ENCODE measurements at regions not wholly inside any gene's neighbourhood (a gene's known extent, or its start where the extent isn't known, plus 50 kb on each side); places are given as distances from the start of the nearest gene placed in this dataset.
A peak's percentile ranks its signal among the peaks of the same experiment; 100 is the strongest.

DNA sequence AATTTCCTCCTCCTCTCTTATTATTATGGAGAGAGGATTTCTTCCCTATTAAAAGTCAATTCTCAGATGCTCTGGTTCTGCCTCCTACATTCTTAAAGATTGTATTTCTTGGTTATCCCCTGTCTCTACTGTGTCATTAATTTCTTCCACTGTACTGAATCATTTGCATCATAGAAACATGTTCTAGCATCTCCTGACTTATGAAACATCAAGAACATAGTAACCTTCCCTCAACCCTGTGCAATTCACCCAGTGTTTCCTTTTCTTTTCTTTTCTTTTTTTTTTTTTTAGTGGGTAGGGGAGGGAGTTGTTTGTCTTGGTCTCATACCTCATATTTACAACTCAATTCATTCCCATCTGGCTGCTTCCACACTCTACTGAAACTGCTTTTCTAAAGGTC lies 288.0 kb upstream of the PLET1 start:
- no peak for DNase-seq

DNA sequence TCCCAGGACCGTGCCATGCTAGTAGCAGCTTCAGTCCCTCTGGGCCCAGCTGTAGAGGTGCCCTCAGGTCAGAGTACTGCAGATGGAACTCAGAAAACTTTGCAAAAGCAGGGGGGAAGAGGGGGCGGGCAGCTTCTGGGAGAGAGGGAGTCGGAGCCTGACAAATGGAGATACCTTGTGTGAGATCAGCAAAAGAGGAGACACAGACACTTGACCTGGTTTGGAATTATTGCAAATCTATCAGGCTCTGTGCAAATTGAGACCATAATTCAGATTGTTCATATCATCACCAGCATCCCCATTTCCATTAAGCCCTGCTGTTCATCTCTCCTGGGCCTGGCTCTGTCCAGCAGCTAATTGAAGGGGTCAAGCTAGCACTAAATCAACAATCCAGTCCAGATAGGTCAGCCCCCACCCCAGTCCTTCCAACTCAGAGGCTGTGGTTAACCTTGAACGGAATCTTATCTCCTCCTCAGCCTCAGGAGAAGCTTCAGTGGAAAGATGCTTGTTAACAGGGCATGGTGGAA lies 292.6 kb upstream of the PLET1 start:
- DNase-seq: no peak

DNA sequence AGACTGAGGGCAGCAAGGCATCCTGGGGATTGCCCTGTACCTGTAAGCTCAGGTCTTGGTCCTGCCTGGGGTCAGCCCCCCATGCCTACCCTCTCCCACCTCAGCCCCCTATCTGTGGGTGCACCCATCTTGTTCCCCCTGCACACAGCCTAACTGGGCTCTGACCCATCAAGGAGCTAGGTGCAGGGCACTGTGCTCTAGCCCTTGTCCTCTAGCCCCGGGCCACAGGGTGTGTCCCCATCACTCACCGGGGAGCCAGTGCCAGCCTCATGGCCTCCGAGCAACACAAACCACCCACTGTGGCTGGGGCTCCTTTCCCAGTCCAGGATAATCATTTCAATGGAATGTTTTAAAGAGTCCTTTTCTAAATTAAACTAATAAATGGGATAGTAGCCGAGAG lies 293.9 kb upstream of the PLET1 start:
- no peak for DNase-seq

DNA sequence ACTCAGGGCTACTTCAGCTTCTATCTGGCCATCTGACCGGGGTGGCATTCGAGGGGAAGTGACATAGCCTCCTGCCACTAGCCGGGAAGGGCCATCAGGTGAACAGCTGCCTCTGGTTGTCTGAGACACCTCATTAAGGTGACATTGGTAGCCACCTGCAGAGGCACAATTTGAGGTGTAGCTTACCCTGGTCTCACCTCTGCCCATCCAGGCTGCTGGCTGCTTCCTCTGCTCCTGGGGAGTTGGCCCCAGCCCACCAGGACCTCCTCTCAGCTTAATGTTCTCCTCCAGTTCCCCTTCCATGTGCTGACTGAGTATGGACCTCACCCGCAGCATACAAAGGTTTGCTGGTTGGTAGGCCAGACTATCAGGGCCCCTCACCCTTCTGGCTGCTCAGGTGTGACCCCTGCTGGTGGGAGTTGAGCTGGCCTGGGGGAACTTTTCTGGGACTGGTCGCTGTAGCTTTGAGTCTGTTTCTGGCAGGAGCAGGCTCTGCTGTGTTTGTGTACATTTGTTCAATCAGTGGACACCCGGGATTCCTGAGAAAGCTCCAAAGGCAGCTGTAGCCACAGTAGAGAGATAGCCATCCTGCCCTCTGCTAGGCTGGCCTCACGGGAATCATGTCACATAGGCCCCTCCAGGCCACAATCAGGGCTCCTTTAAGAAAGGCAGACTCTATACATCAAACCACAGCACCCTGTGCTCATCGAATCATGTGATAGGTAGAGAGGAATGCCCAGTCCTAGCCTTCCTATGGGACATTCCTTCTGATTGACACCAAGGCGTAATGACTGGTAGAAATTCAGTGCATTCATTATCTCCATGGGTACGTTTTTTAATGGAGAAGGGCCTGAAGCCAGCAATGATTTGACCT lies 295.1 kb upstream of the PLET1 start:
- DNase-seq: peak; percentile 60

DNA sequence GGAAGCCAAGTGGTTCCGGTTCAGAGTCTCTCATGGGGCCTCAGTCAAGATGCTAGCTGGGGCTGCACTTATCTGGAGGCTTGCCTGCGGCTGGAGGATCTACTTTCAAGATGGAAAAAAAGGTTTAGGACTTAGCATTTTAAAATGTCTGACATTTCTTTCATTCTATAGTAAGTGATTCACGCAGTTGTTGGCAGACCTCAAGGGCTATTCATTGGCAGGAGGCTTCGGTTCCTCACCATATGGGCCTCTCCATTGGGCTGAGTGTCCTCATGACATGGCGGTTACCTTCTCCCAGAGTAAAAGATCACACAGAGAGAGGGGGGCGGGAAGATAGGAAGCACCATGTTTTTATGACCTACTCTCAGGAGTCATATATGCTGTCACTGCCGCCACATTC lies 298.0 kb upstream of the PLET1 start:
- no peak for DNase-seq

DNA sequence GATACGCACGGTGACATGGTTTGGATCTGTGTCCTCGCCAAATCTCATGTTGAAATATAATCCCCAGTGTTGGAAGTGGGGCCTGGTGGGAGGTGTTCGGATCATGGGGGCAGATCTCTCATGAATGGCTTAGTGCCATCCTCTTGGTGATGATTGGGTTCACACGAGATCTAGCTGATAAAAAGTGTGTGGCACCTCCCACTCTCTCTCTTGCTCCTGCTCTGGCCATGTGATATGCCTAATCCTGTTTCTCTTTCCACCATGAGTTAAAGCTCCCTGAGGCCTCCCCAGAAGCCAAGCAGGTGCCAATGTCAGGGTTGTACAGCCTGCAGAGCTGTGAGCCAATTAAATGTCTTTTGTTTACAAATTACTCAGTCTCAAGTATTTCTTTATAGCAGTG lies 303.1 kb upstream of the PLET1 start:
- no peak for DNase-seq

DNA sequence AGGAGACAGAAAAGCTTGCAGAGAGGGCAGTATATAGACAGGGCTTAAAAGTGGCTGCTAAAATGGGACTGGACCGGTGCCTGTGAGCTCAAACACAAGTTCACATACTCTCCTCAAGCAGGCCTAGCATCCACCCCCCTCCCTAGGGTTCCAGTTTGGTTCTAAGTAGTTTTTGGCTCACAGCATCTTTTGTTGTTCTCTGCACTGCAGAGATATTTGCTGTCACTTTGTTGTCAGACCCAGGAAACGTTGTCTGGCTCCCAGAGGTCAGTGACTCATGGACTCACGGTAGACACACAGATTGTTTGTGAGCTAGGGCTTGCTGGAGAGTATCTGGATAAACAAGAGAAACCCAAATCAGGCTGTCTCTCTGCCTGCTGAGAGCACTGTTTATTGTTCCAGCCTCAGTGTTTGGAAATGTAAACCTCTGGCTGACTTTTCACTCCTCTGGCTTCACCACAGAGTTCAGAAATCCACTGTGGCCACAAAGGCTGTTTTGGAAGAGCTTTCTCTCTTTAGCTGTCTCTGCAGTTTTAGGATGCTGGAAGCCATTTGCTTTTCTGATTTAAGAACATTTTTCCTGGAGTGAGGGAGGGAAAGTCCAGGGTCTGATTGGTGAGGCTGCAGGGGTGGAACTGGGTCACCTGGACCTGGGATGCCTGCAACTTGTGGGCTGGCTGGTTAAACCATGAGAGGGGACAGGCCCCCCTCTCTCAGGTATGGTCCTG lies 303.7 kb upstream of the PLET1 start:
- DNase-seq: no peak

DNA sequence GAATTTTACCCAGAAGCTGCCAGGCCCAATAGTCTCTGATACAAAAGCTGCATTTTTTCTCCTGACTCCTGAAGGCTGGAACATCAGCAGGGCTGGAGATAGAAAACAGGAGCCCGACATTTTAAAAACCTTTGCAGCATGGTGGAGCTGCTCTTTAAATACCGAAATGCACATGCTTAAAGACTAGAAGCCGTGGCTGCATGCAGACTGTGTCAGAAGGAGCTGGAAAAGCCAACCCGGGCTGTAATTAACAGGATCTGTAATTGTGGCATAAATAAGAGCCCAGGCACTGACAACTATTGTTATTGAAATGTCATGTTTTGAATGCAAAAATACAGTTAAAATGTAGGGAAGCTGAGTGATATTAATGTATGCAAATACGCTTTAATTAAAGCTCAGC lies 304.9 kb upstream of the PLET1 start:
- DNase-seq: no peak

DNA sequence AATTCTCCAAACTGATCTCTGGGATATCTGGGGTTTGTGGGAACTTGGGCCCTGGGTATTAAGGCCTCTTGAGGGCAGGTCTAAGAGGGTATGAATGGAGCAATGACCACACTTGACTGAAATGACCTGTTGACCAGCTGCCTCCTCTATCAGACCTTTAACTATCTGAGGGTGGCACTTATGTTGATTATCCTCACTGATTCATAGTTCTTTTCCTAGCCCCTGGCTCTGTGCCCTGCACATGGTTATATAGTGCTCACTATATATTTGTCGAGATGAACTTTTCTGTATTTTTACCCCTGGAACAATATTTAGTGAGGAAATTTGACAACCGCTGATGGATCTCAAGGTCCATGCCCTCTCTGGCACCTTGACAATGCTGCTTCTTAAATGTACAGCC lies 305.5 kb upstream of the PLET1 start:
- DNase-seq: no peak

DNA sequence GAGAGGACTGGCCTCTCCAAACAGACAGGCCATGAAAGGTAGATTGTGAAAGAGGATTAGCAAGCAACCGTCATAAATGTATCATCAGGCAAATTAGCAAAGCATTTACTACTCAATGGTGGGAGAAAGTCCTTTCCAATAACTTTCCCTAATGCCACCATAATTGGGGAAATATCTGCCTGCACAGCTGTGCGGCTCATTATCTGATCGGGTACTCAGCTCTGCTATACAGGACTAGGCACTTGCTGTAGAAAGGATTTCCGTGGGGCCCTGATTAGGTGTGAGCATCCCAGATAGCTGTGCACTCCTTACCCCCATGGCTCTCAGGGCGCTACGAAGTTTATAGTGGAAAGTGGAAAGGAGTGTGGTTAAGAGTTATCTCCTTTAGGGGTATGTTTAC lies 309.7 kb upstream of the PLET1 start:
- no peak for DNase-seq

DNA sequence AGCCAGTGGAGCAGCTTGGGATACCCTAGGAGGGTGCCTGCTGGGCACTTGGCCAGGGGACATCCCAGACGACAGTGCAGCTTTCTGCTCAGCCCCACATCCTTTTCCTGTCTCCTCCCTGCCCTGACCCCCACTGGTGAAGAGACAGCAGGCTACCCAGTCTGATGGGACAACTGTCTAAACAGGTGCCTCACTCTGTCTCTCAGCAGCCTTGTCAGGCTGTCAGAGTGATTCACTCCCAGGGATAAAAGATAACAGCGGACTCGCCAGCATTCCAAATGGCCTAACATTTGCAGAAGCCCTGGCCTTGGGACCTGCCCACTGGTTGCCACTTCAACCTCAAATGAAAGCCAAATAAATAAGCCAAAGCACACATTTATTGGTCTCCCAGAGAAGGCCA lies 318.6 kb upstream of the PLET1 start:
- DNase-seq: no peak

DNA sequence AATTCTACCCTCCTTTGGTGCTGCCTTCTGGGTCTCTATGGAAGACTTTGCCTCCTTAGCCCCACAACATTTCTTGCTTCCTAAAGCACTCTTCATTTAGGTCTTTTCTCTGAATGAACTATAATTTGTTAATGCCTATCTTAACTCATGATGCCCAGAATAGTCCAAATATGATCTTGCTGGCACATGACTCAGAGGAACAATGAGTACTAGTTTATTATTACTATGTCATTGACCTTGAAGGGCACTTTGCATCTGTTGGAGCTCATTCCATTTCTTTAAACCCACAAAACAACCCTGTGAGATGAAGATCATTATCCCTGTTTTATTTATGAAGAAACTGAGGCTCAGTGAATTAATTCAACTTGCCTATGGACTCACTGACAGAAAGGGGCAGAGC lies 320.2 kb upstream of the PLET1 start:
- DNase-seq: no peak

DNA sequence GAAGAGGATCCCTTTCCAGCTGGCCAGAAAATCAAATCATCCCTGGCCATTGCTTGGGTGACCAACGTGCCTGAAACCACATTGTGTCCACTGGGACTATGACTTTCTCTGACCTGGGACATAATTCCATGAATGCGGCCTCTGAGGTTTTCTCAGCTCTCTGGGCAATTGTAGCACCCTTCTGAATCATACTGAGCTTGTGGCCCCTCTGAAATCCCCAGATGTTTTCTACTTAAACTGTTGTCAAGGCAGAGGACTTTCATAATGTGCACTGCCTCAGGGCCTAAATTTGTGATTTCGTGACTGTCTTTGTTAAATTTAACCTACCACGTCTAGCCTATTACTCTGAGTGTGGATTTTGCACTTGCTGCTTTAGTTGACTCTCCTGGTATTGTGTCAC lies 321.1 kb upstream of the PLET1 start:
- no peak for DNase-seq

DNA sequence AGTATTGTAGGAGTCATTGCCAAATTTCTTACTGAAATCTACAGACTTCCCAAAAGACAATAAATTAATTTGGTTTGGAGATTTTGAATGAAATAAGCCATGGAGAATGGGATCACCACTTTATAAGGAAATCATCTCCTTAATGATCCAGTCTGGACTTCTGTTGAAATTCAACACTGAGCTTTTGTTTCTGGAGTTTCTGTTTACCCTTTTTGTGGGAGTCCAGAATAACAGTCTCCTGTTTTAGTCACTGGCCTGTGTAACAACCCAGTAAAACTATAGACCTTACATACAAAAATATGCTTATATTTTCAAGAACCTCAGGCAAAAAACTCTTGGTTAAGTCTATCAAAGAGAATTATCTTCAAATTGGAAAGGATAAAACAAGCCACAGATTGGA lies 321.7 kb upstream of the PLET1 start:
- DNase-seq: no peak

DNA sequence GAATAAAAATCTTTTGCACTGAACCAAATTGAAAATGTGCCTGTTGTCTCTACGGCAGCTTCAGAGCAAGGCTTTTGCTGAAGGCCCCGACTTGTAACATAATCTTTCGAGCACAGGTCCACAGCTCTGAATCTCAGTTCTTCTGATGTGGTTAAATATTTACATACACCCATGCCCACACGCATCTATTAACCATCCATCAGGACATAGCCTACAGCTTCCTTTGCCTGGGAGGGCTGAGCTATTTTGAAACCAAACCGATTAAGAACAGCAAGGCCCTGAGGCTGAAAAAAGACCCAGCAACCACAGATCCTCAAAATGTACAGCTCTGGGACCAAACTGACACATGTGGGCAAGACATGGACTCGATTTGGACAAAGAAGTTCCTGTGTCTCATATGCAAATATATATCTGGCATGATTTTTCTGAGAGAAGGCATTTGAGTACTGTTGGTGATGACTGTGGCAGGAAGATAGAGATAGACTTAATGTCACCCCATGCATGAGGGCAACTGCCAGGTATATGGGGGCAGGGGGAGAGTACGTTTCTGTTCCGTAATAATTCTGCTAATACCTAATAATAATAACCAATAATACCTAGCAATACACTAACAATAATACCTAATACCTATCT lies 322.7 kb upstream of the PLET1 start:
- DNase-seq: no peak

DNA sequence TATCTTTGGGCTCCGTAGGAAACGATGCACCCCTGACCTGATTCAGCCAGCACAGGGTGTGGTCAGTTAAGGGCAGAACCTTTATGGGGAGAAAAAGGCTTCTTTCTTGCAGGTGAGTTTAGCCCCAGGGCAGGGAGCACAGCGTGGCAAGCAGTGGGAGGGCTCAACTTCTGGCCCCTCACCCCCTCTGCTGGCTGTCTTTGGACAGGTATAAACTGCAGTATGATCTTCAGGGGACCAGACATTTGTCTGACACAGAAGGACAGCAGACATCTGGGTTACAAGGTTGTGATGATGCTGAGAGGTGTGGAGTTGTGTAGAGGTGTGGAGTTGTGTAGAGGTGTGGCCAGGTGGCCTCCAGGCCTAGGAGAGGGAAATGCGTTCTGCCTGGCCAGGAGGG lies 324.0 kb upstream of the PLET1 start:
- peak; percentile 65 for DNase-seq

DNA sequence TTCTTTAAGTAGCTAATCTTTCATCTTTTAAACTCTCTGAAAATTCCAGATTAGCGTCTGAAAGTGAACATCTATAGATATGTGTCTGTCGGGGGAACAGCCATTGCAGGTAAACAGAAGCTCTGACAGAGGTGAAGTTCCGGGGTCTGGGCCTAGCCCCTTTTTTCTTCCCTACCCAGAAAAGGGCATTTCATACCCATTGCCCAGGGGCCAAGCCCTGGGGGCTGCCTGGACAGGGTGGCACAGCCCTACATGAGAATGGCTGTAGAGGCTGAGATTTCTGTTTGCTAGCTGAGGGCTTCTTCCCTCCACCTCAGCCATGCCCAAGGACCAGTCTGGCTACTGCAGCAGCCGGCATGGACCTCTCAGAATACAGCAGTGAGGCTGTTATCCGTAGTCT lies 327.0 kb upstream of the PLET1 start:
- DNase-seq: no peak

DNA sequence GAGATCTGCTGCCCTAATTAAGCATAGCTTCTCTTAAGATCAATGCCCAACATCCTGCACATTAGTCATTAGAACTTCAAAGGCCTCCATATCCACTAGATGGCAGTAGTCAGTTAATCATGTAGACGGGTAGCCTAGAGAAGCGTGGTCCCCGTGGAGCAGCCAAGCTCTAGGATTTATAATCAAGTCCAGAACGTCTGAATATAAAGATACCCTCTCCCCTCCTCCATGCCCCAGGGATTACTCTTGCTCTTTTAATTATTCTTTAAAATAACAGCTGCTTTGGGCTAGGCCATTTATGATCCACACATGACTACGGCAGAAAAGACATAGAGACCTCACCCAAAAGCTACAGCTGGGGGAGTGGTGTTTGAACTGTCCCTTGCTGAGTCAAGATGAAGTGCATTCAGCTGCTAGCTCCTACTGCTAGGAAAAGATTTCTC lies 327.6 kb upstream of the PLET1 start:
- DNase-seq: peak; percentile 90

DNA sequence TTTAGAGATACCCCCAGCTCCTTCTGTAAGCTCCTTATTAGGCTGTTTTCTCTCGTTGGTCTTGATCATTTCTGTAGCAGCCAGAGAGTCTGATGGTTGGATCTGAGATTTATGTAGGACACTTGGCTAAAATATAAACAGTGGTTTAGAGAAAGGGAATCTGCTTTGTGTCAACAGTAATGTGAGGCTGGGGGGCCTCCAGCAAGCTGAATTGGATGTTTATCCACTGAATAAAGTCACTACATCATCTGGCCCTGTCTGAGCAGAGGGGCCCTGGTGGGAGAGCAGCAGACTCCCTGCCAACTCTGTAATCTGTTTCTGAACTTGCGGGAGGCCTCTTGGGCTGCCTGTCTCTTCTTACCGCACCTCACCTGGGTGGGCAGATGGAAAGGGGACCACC lies 328.5 kb upstream of the PLET1 start:
- no peak for DNase-seq

DNA sequence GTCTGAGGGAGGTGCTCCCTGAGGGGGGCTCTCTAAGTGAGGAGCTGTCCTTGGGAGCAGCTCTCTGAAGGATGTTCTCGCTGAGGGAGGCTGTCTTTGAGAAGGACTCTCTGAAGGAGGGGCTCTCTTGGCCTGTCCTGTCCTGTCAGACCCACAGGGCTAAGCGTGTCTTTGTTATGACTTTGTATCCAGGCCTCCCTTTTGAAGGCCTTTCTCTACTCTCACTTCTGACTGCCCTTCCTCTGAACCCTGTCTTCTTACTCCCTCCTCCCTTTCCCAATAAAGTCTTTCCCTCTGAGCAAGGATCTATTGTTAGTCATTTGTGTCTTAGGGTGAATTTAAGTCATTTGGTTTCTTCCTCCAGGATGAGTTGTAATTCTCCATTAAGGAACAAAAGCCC lies 330.1 kb upstream of the PLET1 start:
- no peak for DNase-seq

DNA sequence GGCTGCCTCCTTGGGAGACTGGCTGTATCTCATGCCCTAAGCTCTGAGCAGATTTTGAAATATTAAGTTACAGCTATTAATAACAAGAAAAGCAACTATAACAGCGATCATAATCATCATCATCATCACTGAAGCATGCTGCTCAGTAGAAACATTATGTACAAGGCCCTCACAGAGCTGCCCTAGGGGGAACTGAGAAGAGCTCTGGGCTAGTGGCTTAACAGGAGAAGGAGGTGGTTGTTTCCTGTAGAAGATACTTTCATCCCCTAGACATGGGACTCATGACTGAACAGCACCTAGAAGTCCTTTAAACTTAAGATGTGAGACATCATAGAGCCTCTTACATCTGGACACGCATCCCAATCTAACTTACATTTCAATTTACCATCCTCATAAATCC lies 332.8 kb upstream of the PLET1 start:
- DNase-seq: no peak

DNA sequence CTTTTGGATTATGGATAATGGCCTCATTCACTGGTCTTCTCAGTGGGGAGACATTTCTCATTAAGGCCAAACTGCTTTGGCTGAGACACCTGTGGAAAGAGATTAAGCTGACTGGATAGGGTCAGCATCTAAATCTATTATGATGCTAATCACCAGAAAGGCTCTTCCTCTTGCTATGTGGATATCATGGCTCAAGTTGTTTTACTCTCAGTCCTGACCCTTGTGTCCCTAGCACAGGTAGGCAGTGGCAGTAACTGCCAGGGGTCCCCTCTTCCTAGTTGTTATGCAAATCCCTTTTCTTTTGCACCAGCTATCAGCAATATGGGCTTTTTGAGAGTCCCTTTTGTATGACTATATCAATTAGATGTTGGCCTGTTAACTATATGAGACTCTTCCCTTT lies 335.7 kb upstream of the PLET1 start:
- DNase-seq: no peak

DNA sequence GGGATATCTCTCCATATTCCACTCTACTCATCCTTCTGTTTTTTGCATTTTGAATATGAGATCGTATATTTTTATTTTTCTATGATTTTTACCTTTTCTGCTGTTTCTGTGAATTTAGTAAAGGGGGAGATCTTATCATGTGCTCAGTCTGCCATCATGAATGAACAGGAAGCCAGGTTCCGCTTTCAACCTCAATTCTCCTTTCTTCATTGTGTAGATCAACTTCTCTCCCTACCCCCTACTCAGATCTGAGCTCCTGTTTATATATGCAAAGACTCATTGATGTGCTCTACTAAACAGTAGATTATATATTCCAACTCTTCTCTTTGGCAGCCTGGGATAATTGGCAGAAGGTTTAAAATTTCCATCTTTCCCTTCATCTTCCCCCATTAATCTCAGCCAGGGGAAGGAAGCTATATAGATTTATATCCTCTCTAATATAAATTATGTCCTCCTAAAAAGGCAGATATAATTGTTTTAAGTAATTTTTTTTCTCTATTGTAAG lies 336.7 kb upstream of the PLET1 start:
- DNase-seq: no peak

DNA sequence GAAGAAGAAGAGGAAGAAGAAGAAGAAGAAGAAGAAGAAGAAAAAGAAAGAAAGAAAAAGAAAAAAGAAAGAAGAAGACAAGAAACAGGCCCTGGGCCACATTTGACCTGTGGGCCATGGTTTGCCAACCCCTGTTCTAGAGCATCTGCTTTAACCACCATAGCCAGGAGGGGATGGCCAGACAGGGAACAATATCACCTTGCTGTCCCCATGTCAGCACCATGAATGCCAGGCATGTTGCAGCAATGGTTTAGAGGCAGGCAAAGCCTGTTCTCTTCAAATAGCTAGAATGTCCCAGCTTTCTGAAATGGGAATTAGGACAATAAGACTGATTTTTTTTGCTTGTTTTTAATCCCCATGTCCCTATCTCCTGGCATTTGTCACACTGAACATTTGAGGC lies 338.6 kb upstream of the PLET1 start:
- no peak for DNase-seq

Measured in NCI-H1436 (cell line).